Kidney epithelial cell (primary cell): ENCODE measurements at regions not wholly inside any gene's neighbourhood (a gene's known extent, or its start where the extent isn't known, plus 50 kb on each side); places are given as distances from the start of the nearest gene placed in this dataset.

Experiments used
- DNase-seq: peaks from one replicate; pipeline ENCODE4 v3.0.0-alpha.2; 2010; ENCODE audit warnings: low read depth
- H3K27me3 ChIP-seq: 2 replicates; pipeline ENCODE4 v1.6.0; 2011; ENCODE audit warnings: low read length; ENCODE audit not compliant: control insufficient read depth, insufficient read depth
- H3K36me3 ChIP-seq: 2 replicates; pipeline ENCODE4 v1.5.1; 2011; ENCODE audit warnings: low read length; ENCODE audit not compliant: control insufficient read depth, insufficient read depth
- H3K4me3 ChIP-seq: 2 replicates; pipeline ENCODE4 v1.5.1; 2011; ENCODE audit warnings: low read depth, mild to moderate bottlenecking, control low read depth, low read length
- CTCF ChIP-seq: IDR thresholded peaks from 2 replicates; pipeline ENCODE4 v1.5.1; 2011; ENCODE audit warnings: mild to moderate bottlenecking, moderate library complexity, low read length, control low read depth, inconsistent platforms; ENCODE audit not compliant: insufficient read depth, poor library complexity, severe bottlenecking

- no peak for DNase-seq
- no peak for TF ChIP-seq CTCF
- H3K27me3 ChIP-seq, result no peaks in the 10 kb centered on the region
Measured at GRCh38 chr15:46685681-46686080, 1031.6 kb upstream of the SEMA6D start.

GRCh38 chr15:46696281-46696680 is 1021.0 kb upstream of the SEMA6D start:
- DNase-seq, result no peak
- no peaks in the 10 kb centered on the region for H3K27me3 ChIP-seq
- H3K4me3 ChIP-seq, result no peak overlapping the region
- no peak for TF ChIP-seq CTCF
- H3K36me3 ChIP-seq, result no peaks in the 10 kb centered on the region

More at GRCh38 chr15:46685681-46686080, 1031.6 kb upstream of the SEMA6D start:
- H3K36me3 ChIP-seq, result no peaks in the 10 kb centered on the region
- H3K4me3 ChIP-seq, result no peak overlapping the region

GRCh38 chr15:46701346-46701745 is 1016.0 kb upstream of the SEMA6D start:
- Histone ChIP-seq H3K27me3 (no peaks in the 10 kb centered on the region), H3K4me3 (no peak overlapping the region), H3K36me3 (no peaks in the 10 kb centered on the region)
- DNase-seq, result no peak
- no peak for TF ChIP-seq CTCF

- Histone ChIP-seq H3K4me3 (no peak overlapping the region), H3K27me3 (no peaks in the 10 kb centered on the region), H3K36me3 (no peaks in the 10 kb centered on the region)
- no peak for TF ChIP-seq CTCF
- DNase-seq, result no peak
Measured at GRCh38 chr15:46701896-46702295, 1015.4 kb upstream of the SEMA6D start.

GRCh38 chr15:46703020-46703861 is 1014.1 kb upstream of the SEMA6D start:
- Histone ChIP-seq H3K4me3 (no peak overlapping the region), H3K36me3 (no peaks in the 10 kb centered on the region), H3K27me3 (no peaks in the 10 kb centered on the region)
- TF ChIP-seq CTCF, result no peak
- DNase-seq, result no peak
